SJSA1 (cell line): ENCODE measurements at regions not wholly inside any gene's neighbourhood (a gene's known extent, or its start where the extent isn't known, plus 50 kb on each side); places are given as distances from the start of the nearest gene placed in this dataset.
"Not testable (repeated sequence)": the region's sequence is repeated elsewhere in the genome, so short reads cannot be mapped to it uniquely, and the experiment has no call there.

Experiments used
- DNase-seq, 2 experiments: peaks; one replicate each; pipeline ENCODE4 v3.0.0-alpha.2; 2015 to 2020; ENCODE audit warnings: low spot score in 2 of 2, low read depth in 1 of 2
- H3K27ac ChIP-seq: fragments of 250-450 bp; sonication (Bioruptor Pico); 2 replicates; pipeline ENCODE4 v1.5.1; 2020; ENCODE audit warnings: mild to moderate bottlenecking, moderate library complexity
- H3K27me3 ChIP-seq: fragments of 250-450 bp; sonication (Bioruptor Pico); replicated peaks from 2 replicates; pipeline ENCODE4 v1.5.1; 2020; ENCODE audit warnings: mild to moderate bottlenecking, moderate library complexity
- H3K36me3 ChIP-seq: fragments of 250-450 bp; sonication (Bioruptor Pico); 2 replicates; pipeline ENCODE4 v1.5.1; 2020; ENCODE audit warnings: mild to moderate bottlenecking
- H3K4me1 ChIP-seq: fragments of 250-450 bp; sonication (Bioruptor Pico); replicated peaks from 2 replicates; pipeline ENCODE4 v1.6.1; 2021; ENCODE audit warnings: mild to moderate bottlenecking
- H3K4me3 ChIP-seq: fragments of 250-450 bp; sonication (Bioruptor Pico); 2 replicates; pipeline ENCODE4 v1.5.1; 2020; ENCODE audit warnings: mild to moderate bottlenecking
- H3K9me3 ChIP-seq: fragments of 250-450 bp; sonication (Bioruptor Pico); replicated peaks from 2 replicates; pipeline ENCODE4 v1.5.1; 2020; ENCODE audit warnings: mild to moderate bottlenecking

DNA sequence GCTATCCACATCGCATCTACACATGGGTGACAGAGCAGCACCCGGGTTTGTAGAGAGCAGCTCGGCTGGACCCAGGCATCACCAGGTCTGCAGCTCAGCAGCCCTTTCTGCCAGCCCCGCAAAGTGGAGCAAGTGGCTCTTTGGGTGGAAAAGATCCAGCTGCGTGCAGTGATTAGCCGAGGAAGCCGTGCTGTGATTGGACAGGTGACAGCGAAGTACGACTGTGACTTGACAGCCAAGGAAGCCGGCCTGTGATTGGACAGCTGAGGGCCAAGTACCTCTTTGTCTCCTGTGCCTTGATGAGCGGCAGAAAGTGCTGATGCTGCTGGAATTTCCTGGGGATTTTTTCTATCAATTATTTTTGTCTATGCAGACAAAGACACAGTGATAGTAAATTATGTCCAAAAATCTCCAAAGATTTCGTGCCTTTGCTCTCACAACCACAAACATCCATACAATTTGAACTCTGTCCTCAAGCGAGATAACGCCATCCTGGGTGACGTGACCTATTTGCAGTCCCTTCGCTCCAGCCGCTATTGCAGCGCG, 62.3 kb upstream of the GPR31 start:
- Histone ChIP-seq H3K4me1 (no peaks in the 10 kb centered on the region), H3K27me3 (no peaks in the 10 kb centered on the region; the same call in 1 of the 2 replicates), H3K4me3 (no peak overlapping the region), H3K36me3 (no peaks in the 10 kb centered on the region), H3K9me3 (no peaks in the 10 kb centered on the region), H3K27ac (no peak overlapping the region)
- DNase-seq: no peak

DNA sequence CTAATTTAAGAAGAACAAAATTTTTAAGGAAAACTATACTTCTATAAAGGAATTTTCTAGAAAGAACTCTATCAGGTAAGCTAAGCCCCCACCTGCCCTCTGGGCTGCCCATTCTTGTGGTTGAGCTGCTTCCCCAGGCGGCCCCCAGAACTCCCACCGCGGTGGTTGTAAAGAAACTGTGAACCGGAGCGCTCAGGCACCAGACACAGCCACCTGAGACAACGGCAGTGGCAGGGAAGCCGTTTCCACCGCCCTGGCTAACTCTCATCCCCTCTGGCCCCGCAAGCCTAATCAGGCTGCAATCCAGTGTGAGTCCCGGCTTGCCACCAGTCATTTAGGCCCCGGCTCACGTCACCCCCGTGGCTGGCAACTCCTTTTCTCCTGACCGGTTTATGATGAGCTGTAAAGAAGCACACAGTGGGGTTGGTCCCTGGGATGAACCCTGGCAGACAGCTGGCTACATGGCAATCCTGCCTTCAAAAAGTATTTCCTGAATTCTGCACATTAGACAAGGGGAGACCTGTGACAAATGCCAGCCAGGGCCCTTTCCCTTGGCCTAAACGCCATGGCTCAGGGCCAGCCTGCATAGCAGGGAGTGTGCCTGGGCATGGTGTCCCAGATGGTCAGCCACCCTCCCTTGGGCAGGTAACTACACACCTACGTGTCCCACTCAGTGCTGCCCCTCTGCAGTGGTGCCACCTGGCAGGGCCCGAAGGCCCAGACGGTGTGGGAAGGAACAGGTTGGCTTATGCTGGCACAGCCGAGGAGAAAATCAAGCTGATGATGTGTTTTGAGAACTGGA, 63.8 kb upstream of the GPR31 start:
- Histone ChIP-seq H3K27ac (no peak overlapping the region), H3K36me3 (no peaks in the 10 kb centered on the region), H3K27me3 (peaks cover 7% of the 10 kb centered on the region), H3K4me1 (no peaks in the 10 kb centered on the region), H3K9me3 (no peaks in the 10 kb centered on the region), H3K4me3 (no peak overlapping the region)
- DNase-seq: no peak

DNA sequence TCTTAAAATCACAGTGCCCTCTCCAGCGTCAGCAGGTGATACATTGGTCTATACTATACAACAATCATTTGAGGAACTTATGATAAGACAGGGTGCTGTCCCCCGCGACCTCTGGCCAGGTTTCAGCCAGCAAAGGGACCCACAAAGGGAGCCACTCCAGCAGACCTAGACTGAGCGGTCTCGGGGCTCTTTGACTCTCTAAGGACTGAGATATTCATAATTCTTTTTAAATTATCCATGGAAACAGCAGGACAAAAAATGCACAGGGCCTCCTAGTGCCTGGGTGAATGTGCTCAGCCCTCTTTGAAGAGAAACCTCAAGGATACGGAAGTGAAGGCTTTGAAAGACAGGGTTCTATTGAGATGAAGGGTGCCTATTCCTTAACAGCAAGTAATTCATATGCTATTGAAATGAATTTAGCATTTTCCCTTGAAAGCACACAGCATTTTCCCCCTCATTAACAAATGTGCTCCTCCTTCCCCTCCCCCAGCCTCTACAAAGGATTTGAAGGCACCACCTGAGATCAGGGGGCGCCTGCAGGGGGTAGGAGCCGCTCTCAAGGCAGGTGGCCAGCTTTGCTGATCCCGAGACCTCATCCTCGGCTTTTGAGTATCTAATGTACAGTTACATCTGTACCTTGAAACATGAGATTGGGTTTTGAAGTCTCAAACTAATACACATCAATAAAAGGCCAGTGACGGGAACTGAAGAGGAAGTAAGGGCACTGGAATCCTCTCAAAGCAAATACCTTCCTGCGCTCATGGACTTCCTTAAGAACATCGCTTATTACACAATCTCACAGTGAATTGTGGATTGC, 65.3 kb upstream of the UNC93A start:
- not testable (repeated sequence) for H3K4me1 ChIP-seq, H3K27ac ChIP-seq, DNase-seq, H3K9me3 ChIP-seq, H3K36me3 ChIP-seq, H3K4me3 ChIP-seq
- H3K27me3 ChIP-seq: peaks cover 30% of the 10 kb centered on the region

DNA sequence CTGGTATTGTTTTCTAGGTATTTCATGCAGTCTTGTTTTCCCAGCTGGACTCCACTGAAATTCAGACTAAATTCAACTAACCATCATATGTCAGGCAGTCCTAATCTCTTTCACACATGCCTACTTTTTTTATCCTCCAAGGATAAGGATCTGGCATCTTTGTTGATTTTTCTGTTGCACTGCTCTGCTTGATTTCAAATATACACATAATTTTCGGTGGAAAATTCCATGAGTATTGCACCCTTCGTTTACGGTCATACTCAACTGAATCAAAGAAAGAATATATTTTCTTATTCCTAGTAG, 64.8 kb upstream of the UNC93A start:
- no peaks in the 10 kb centered on the region for H3K9me3 ChIP-seq
- H3K4me3 ChIP-seq: no peak overlapping the region
- no peaks in the 10 kb centered on the region for H3K4me1 ChIP-seq
- H3K27ac ChIP-seq: no peak overlapping the region
- no peak for DNase-seq
- H3K27me3 ChIP-seq: peaks cover 33% of the 10 kb centered on the region
- no peaks in the 10 kb centered on the region for H3K36me3 ChIP-seq

DNA sequence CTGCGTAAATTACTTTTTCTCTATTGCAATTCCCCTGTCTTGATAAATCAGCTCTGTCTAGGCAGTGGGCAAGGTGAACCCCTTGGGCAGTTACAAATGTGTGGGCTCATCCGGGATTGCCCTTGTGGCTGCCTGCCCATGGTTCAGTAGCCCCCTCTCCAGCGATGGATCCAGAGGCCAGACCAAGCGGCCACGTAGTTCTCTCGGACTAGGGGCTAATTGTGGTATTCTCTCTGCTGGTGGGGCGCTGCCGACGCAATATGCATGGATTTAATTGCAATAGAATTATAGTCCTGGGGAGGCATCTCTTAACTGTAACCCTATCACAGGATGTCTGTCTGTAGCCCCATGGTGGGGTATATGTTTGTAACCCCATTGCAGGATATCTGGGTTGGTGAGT, 64.3 kb upstream of the UNC93A start:
- H3K36me3 ChIP-seq: no peaks in the 10 kb centered on the region
- H3K27me3 ChIP-seq: peaks cover 33% of the 10 kb centered on the region
- DNase-seq: no peak
- no peaks in the 10 kb centered on the region for H3K4me1 ChIP-seq
- H3K4me3 ChIP-seq: no peak overlapping the region
- H3K9me3 ChIP-seq: no peaks in the 10 kb centered on the region
- no peak overlapping the region for H3K27ac ChIP-seq

DNA sequence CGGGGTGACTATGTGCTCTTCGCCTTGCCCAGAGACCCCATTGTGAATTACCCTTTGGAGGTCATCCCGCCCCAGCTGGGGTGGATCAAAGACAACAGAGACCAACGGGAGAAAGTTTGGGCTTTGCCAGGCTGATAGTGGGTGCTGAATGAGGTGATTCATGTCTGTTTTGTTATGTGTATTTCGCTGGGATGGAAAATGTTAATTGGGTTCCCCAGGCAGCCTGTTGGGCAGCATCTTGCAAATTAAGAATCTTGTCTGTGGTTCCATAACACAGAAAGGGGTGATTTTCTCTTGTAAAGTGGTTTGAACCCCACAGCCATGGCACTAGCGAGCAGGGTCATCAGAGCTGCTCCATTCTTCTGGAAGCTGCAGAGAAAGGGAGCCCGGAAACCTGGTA, 63.1 kb upstream of the UNC93A start:
- no peak for DNase-seq
- Histone ChIP-seq H3K4me1 (no peaks in the 10 kb centered on the region), H3K27ac (no peak overlapping the region), H3K36me3 (no peaks in the 10 kb centered on the region), H3K27me3 (peaks cover 37% of the 10 kb centered on the region), H3K4me3 (no peak overlapping the region), H3K9me3 (no peaks in the 10 kb centered on the region)

- H3K27ac ChIP-seq: no peak overlapping the region
- no peaks in the 10 kb centered on the region for H3K9me3 ChIP-seq
- peaks cover 41% of the 10 kb centered on the region for H3K27me3 ChIP-seq
- no peak for DNase-seq
- H3K4me3 ChIP-seq: no peak overlapping the region
- H3K36me3 ChIP-seq: no peaks in the 10 kb centered on the region
- H3K4me1 ChIP-seq: no peaks in the 10 kb centered on the region
Observed at GRCh38 chr6:167229586-167229985, 61.5 kb upstream of the UNC93A start.

DNA sequence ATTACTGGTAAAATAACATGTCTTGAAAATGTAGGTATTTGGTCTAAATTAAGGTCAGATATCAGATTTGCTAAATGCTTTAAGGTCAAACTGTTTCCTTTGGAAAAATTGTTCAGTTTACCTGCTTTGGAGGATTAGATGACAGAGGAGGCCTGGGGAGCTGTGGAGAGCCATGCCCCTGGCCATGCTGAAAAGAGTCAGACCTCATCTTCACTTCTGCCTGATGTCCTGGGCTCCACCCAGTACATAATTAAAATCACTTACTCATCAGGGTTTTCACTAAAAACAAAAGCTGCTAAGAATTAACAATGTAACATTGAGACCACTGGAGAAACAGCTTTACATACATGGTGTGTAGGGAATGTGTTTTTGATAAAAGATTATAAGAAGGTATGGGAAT, 60.8 kb upstream of the UNC93A start:
- H3K4me1 ChIP-seq: no peaks in the 10 kb centered on the region
- no peak for DNase-seq
- H3K27ac ChIP-seq: no peak overlapping the region
- no peak overlapping the region for H3K4me3 ChIP-seq
- no peaks in the 10 kb centered on the region for H3K9me3 ChIP-seq
- no peaks in the 10 kb centered on the region for H3K36me3 ChIP-seq
- peaks cover 41% of the 10 kb centered on the region for H3K27me3 ChIP-seq

GRCh38 chr6:167232356-167232755, 58.8 kb upstream of the UNC93A start:
- no peaks in the 10 kb centered on the region for H3K4me1 ChIP-seq
- H3K9me3 ChIP-seq: no peaks in the 10 kb centered on the region
- no peak overlapping the region for H3K27ac ChIP-seq
- DNase-seq: no peak
- no peak overlapping the region for H3K4me3 ChIP-seq
- peaks cover 34% of the 10 kb centered on the region for H3K27me3 ChIP-seq
- no peaks in the 10 kb centered on the region for H3K36me3 ChIP-seq

- Histone ChIP-seq H3K4me3 (no peak overlapping the region), H3K36me3 (no peaks in the 10 kb centered on the region), H3K27ac (no peak overlapping the region), H3K9me3 (no peaks in the 10 kb centered on the region), H3K27me3 (peaks cover 31% of the 10 kb centered on the region), H3K4me1 (no peaks in the 10 kb centered on the region)
- DNase-seq: no peak
Observed at GRCh38 chr6:167233490-167233889, 57.6 kb upstream of the UNC93A start.

DNA sequence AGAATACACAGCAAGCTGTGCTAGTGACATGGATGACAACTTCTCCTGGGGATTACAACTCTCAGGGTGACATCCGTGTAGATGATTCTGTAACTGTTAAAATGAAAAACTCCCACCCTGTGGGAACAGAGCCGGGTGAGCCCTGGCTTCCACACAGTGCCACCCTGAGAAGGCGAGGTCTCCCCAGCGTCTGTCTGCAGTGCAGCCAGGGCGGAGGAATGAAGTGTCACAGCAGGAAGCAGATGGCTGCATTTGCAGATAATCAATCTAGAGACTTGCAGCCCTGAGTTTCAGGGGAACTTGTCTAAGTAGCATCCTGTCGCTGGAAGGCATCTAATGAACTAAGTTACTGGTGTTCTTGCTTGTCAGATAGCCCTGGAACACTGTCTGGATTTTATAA, 56.5 kb upstream of the UNC93A start:
- not testable (repeated sequence) for DNase-seq, H3K36me3 ChIP-seq, H3K9me3 ChIP-seq, H3K27ac ChIP-seq, H3K4me3 ChIP-seq, H3K4me1 ChIP-seq
- H3K27me3 ChIP-seq: peaks cover 20% of the 10 kb centered on the region

GRCh38 chr6:167235005-167235404, 56.1 kb upstream of the UNC93A start:
- H3K4me3 ChIP-seq: no peak overlapping the region
- H3K27ac ChIP-seq: no peak overlapping the region
- DNase-seq: no peak
- H3K9me3 ChIP-seq: no peaks in the 10 kb centered on the region
- peaks cover 16% of the 10 kb centered on the region for H3K27me3 ChIP-seq
- no peaks in the 10 kb centered on the region for H3K36me3 ChIP-seq
- no peaks in the 10 kb centered on the region for H3K4me1 ChIP-seq

- no peak overlapping the region for H3K4me3 ChIP-seq
- H3K27ac ChIP-seq: no peak overlapping the region
- DNase-seq: no peak
- no peaks in the 10 kb centered on the region for H3K9me3 ChIP-seq
- H3K36me3 ChIP-seq: no peaks in the 10 kb centered on the region
- H3K27me3 ChIP-seq: peaks cover 16% of the 10 kb centered on the region
- no peaks in the 10 kb centered on the region for H3K4me1 ChIP-seq
Observed at GRCh38 chr6:167235421-167236238, 55.5 kb upstream of the UNC93A start.

GRCh38 chr6:167236239-167236571, 54.9 kb upstream of the UNC93A start:
- Histone ChIP-seq H3K4me3 (no peak overlapping the region), H3K36me3 (no peaks in the 10 kb centered on the region), H3K9me3 (no peaks in the 10 kb centered on the region), H3K27me3 (peaks cover 12% of the 10 kb centered on the region), H3K27ac (no peak overlapping the region), H3K4me1 (no peaks in the 10 kb centered on the region)
- DNase-seq: no peak
